GM10266 (cell line): ENCODE measurements at regions not wholly inside any gene's neighbourhood (a gene's known extent, or its start where the extent isn't known, plus 50 kb on each side); places are given as distances from the start of the nearest gene placed in this dataset.

Source experiments
- DNase-seq: peaks from one replicate; pipeline ENCODE4 v3.0.0; 2012; ENCODE audit errors: extremely low spot score
- TF ChIP-seq, protein P1 (sequence below): IDR thresholded peaks from 2 replicates; pipeline ENCODE4 v1.5.1; 2012; ENCODE audit warnings: mild to moderate bottlenecking, low read depth; ENCODE audit not compliant: control insufficient read depth, insufficient read depth; ENCODE audit errors: missing control alignments

DNA sequence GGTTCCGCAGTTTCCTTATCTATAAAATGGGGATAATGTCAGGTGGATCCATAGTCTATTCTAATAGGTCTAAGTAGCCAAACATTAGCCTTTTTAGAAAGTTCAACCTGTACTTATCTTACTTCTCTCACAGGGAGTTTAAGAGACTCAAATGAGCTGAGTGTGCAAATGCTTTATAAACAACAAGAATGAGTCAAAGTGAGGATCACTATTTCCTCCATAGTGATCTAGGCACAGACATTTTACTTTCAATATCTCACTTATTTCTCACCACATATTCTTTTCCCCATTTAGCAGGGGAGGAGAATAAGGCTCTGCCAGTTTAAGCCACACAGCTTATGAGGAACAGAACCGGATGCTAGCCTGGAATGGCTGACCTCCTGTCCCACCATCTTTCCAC is 92.1 kb upstream of the LMO4 start:
- DNase-seq, result no peak
- TF ChIP-seq, protein P1, sequence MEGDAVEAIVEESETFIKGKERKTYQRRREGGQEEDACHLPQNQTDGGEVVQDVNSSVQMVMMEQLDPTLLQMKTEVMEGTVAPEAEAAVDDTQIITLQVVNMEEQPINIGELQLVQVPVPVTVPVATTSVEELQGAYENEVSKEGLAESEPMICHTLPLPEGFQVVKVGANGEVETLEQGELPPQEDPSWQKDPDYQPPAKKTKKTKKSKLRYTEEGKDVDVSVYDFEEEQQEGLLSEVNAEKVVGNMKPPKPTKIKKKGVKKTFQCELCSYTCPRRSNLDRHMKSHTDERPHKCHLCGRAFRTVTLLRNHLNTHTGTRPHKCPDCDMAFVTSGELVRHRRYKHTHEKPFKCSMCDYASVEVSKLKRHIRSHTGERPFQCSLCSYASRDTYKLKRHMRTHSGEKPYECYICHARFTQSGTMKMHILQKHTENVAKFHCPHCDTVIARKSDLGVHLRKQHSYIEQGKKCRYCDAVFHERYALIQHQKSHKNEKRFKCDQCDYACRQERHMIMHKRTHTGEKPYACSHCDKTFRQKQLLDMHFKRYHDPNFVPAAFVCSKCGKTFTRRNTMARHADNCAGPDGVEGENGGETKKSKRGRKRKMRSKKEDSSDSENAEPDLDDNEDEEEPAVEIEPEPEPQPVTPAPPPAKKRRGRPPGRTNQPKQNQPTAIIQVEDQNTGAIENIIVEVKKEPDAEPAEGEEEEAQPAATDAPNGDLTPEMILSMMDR, result no peak

DNA sequence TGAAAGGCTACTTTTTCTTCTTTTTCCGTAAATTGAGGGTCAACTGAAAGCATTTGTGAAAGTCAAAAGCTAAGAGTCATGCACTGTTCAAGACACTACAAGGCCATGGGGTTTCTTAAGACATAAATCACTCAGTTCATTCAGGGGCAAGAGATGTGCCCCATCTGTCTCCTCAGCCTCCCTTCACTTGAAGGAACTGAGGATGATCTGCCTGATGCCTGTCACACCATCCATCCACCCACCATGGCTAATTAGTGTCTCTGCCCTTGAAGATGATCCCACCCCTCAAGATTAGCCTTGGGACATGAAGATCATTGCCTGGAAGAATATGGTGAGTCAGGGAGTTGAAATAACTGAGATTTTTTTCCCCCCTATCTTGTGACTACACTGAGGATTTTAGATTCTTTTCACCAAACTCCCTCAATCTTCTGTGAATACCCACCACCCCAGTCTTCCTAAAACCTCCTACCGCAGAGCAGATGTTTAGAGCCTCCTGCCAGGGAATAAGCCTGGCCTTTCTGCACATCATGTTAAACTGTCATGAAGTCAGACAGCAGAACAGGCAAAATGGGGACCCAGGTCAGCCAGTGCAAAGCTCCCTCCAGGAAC is 88.6 kb upstream of the LMO4 start:
- TF ChIP-seq, protein P1, result no peak

DNA sequence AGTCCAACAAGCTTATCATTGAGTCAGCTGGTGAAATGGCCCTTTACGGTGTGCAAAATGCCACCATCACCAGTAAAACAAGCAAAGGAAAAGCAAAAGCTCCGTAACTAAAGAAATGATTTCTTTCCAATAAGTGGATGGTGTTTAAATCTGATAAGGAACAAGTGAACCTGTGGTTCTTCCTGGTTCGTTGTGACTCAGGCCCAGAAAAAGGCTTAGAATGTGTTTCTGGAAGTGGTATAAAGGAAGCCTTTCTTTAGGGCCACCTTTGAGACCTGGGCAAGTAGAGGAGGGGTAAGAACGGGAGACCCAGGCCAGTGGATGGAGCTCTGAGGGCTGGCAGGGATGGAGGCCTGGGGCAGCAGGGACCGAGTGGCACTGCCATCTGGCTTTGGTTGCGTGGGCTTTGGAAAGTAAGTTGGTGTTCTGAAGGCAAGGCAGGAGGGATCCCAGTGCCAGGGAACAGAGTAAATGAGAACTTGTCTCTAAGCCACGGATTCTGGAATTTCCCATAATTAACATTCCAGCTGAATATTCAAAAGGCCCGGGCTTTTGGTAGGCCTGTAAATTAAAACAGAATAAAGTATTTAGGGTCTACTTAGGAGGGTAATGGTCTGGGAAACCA is 87.9 kb upstream of the LMO4 start:
- TF ChIP-seq, protein P1, result no peak
- no peak for DNase-seq

More for the DNA sequence above, 88.6 kb upstream of the LMO4 start:
- no peak for DNase-seq

DNA sequence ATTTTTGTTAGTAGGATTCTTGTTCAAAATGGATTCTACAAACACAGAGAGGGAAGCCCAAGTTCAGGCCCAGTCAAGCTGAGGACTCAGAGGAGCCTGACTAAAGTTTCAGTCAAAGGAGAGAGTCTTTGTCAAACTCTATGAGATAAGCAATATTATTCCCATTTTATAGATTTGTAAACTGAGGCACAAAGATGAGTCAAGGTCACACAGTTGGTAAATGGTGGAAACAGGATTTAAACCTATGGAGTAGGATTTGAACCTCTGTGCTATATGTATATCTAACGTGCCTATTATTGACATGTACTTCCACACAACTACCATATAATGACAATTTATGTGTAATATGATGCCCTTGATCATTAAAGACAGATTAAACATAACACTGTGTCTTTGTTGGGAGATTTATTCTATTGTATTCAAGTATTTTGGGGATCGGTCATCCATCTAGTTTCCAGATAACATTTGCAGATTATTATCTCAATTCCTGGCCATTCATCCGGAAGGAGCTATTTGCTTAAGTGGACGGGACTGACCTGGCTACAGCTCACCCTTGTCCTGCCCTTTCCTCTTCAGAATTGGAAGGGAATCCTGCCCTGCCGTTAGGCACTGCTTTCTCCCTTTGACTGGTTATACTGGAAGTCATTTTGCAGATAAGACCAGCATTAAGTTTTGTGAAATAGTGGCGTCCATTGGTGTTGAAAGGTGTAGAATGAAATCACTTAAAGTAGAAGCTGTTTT is 86.1 kb upstream of the LMO4 start:
- no peak for DNase-seq

DNA sequence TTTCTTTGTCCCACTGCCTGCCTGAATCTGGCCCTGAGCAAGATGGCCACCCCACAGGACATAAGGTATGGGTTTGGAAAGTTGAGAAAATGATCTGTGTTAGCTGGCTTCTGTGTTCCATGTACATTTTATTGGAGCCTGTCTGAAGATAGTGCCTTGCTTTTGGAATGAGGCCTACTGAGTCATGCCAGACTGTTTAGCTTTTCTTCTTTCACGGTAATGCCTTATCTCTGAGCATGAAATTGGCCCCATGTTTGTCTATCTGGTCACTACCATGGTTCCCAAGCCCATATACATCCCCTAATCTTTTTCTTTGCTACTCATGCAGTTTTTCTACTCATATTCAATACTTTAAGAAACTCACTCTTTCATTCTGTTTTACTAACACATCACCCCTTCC is 85.1 kb upstream of the LMO4 start:
- TF ChIP-seq, protein P1, result no peak
- DNase-seq, result no peak

More for the DNA sequence above, 86.1 kb upstream of the LMO4 start:
- TF ChIP-seq, protein P1, result no peak

DNA sequence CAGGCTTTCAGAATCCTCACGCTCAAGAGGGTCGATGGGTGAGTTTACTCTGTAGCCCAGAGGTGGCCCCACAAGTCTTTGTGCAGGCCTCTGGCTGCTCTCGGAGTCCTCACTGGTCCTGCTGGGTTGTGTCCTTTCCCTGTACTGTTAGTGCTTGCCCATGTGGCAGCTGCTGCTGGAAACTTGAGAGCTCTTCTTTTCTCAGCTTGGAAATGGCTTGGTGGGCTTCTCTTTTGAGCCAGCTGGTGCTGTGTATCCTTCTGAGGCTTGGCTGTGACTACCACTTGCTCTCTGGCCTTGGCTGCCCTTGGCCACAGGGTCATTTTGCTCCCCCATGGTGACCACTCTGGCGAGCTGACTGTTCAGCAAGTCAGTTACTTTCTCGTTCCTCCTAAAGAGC is 82.2 kb upstream of the LMO4 start:
- DNase-seq, result no peak
- TF ChIP-seq, protein P1, result no peak

DNA sequence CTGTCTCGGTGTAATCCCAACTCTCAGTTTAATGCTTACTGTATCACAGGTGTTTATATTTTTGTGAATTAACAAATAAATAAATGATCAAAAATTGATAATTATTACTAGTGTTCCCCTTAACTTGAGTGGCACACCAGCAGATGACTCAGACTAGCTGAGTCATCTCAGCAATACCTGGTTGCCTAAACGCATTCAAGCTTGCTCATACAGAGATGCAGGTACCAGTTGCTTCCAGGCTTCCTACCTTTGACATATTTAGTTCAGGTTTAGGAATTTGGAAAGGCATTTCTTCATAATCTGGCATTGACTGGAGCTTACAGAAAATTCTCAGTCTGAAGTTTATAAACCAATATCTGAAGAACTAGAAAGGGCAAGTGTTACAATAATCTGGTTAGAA is 78.9 kb upstream of the LMO4 start:
- no peak for DNase-seq

More for the DNA sequence above, 78.9 kb upstream of the LMO4 start:
- TF ChIP-seq, protein P1, result no peak
